ENCODE measurements at regions not wholly inside any gene's neighbourhood (a gene's known extent, or its start where the extent isn't known, plus 50 kb on each side); places are given as distances from the start of the nearest gene placed in this dataset.
"Not testable (repeated sequence)": the region's sequence is repeated elsewhere in the genome, so short reads cannot be mapped to it uniquely, and the experiment has no call there.

DNA sequence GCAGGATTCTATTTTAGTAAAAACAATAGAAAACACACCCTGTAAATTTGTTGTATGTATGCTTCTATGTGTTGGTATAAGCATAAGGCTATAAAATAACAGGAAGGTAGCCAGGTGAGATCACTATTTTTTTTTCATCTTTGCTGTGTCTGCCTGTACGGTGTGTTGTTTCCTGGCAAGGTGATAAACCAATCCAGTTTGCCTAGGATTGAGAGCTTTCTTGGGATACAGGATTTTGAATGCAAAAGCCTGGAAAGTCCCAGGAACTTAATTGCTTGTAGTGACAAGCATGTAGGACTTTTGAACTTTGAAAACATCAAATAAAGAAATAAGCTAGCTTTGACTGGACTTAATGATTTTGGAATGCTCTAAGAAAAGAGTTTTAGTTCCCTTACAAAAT is 83.3 kb upstream of the RORB start:
- TF ChIP-seq, protein P1, sequence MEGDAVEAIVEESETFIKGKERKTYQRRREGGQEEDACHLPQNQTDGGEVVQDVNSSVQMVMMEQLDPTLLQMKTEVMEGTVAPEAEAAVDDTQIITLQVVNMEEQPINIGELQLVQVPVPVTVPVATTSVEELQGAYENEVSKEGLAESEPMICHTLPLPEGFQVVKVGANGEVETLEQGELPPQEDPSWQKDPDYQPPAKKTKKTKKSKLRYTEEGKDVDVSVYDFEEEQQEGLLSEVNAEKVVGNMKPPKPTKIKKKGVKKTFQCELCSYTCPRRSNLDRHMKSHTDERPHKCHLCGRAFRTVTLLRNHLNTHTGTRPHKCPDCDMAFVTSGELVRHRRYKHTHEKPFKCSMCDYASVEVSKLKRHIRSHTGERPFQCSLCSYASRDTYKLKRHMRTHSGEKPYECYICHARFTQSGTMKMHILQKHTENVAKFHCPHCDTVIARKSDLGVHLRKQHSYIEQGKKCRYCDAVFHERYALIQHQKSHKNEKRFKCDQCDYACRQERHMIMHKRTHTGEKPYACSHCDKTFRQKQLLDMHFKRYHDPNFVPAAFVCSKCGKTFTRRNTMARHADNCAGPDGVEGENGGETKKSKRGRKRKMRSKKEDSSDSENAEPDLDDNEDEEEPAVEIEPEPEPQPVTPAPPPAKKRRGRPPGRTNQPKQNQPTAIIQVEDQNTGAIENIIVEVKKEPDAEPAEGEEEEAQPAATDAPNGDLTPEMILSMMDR (IDR thresholded peaks at IDR 0.05) = no peak
- H3K9me3 Mint-ChIP-seq (ENCODE audit: unreplicated experiment) = peaks cover 4% of the 10 kb centered on the region
- H3K36me3 Mint-ChIP-seq (ENCODE audit: unreplicated experiment) = no peaks in the 10 kb centered on the region
- no peaks in the 10 kb centered on the region for H3K4me1 Mint-ChIP-seq (ENCODE audit: unreplicated experiment)
- no peak overlapping the region for H3K4me3 Mint-ChIP-seq (ENCODE audit: unreplicated experiment)
- DNase-seq (ENCODE audit: extremely low spot score, unreplicated experiment) = no peak
- no peak overlapping the region for H3K27ac Mint-ChIP-seq (ENCODE audit: unreplicated experiment)
- H3K27me3 Mint-ChIP-seq (ENCODE audit: unreplicated experiment) = no peaks in the 10 kb centered on the region

DNA sequence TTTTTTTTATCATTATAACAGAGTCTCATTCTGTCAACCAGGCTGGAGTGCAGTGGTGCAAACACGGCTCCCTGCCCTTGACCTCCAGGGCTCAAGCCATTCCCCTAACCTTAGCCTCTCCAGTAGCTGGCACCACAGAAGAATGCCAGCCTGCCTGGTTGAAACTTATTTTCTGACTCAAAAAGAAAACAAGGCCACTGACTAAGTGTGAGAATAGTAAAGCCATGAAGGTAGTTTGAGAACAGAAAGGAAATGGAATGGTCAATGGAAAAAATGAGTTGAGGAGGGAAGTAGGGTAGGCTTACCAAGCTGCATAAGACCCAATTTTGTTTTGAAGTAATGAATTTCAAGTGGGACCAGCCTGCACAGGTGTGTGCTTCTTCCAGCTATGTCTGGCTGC is 82.8 kb upstream of the RORB start:
- H3K4me1 Mint-ChIP-seq (ENCODE audit: unreplicated experiment) = no peaks in the 10 kb centered on the region

DNA sequence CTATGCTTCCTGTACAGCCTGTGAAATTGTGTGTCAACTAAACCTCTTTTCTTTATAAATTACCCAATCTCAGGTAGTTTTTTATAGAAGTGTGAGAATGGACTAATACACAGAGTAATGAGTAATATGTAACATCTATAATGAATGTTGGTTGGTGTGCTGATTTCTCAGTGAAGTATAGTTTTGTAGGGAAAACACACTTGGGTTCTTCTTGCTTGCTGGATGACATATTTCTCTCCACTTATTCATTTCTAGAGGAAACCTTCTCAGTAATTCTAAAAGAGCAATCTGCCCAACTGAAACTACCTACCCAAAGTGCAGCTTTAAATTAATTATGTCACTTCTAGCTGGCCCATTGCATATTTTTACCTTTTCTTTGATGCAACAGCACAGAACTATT is 81.1 kb upstream of the RORB start:
- H3K4me3 Mint-ChIP-seq (ENCODE audit: unreplicated experiment) = no peak overlapping the region
- H3K27ac Mint-ChIP-seq (ENCODE audit: unreplicated experiment) = no peak overlapping the region
- TF ChIP-seq, protein P1 (IDR thresholded peaks at IDR 0.05) = no peak
- no peaks in the 10 kb centered on the region for H3K4me1 Mint-ChIP-seq (ENCODE audit: unreplicated experiment)
- no peaks in the 10 kb centered on the region for H3K27me3 Mint-ChIP-seq (ENCODE audit: unreplicated experiment)
- no peak for DNase-seq (ENCODE audit: extremely low spot score, unreplicated experiment)
- H3K36me3 Mint-ChIP-seq (ENCODE audit: unreplicated experiment) = no peaks in the 10 kb centered on the region
- peaks cover 4% of the 10 kb centered on the region for H3K9me3 Mint-ChIP-seq (ENCODE audit: unreplicated experiment)

More for the DNA sequence above, 82.8 kb upstream of the RORB start:
- Mint-ChIP-seq H3K9me3 (ENCODE audit: unreplicated experiment) (peaks cover 4% of the 10 kb centered on the region), H3K4me3 (ENCODE audit: unreplicated experiment) (no peak overlapping the region), H3K36me3 (ENCODE audit: unreplicated experiment) (no peaks in the 10 kb centered on the region), H3K27ac (ENCODE audit: unreplicated experiment) (no peak overlapping the region), H3K27me3 (ENCODE audit: unreplicated experiment) (no peaks in the 10 kb centered on the region)
- TF ChIP-seq, protein P1 (IDR thresholded peaks at IDR 0.05) = no peak
- DNase-seq (ENCODE audit: extremely low spot score, unreplicated experiment) = no peak

DNA sequence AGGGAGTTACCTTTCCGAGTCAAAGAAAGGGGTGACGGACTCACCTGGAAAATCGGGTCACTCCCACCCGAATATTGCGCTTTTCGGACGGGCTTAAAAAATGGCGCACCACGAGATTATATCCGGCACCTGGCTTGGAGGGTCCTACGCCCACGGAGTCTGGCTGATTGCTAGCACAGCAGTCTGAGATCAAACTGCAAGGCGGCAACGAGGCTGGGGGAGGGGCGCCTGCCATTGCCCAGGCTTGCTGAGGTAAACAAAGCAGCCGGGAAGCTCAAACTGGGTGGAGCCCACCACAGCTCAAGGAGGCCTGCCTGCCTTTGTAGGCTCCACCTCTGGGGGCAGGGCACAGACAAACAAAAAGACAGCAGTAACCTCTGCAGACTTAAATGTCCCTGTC is 72.6 kb upstream of the RORB start:
- H3K27me3 Mint-ChIP-seq (ENCODE audit: unreplicated experiment); H3K27ac Mint-ChIP-seq (ENCODE audit: unreplicated experiment); H3K4me3 Mint-ChIP-seq (ENCODE audit: unreplicated experiment); DNase-seq (ENCODE audit: extremely low spot score, unreplicated experiment); H3K4me1 Mint-ChIP-seq (ENCODE audit: unreplicated experiment); H3K36me3 Mint-ChIP-seq (ENCODE audit: unreplicated experiment): not testable (repeated sequence)
- peaks cover 16% of the 10 kb centered on the region for H3K9me3 Mint-ChIP-seq (ENCODE audit: unreplicated experiment)

DNA sequence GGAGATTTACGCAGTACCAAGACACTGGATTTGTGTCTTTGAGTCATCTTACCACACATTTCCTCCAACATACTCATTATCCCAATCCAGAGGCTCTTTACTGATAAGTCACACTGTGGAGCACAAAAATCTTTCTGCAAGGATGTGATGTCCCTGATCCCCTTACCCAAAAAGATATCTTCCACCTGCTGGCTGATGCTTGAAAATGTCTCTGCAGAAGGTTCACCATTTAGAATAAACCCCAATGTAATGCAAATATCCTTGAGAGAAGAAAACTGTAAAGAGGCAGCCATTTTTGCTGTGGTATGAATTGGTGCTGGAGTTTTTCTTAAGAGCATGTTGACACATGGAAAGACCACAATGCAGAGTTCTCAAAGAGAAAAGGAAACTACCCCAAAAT is 65.7 kb upstream of the RORB start:
- H3K27ac Mint-ChIP-seq (ENCODE audit: unreplicated experiment) = no peak overlapping the region
- no peaks in the 10 kb centered on the region for H3K36me3 Mint-ChIP-seq (ENCODE audit: unreplicated experiment)
- no peaks in the 10 kb centered on the region for H3K27me3 Mint-ChIP-seq (ENCODE audit: unreplicated experiment)
- no peaks in the 10 kb centered on the region for H3K4me1 Mint-ChIP-seq (ENCODE audit: unreplicated experiment)
- TF ChIP-seq, protein P1 (IDR thresholded peaks at IDR 0.05) = no peak
- no peak overlapping the region for H3K4me3 Mint-ChIP-seq (ENCODE audit: unreplicated experiment)
- H3K9me3 Mint-ChIP-seq (ENCODE audit: unreplicated experiment) = no peaks in the 10 kb centered on the region
- no peak for DNase-seq (ENCODE audit: extremely low spot score, unreplicated experiment)
